WERI-Rb-1 (cell line): ENCODE measurements at regions not wholly inside any gene's neighbourhood (a gene's known extent, or its start where the extent isn't known, plus 50 kb on each side); places are given as distances from the start of the nearest gene placed in this dataset.

Experiments
- DNase-seq: peaks from one replicate; pipeline ENCODE4 v3.0.0-alpha.2; 2020
- H3K27ac ChIP-seq: fragments of 250-450 bp; sonication (Bioruptor Pico); 2 replicates; pipeline ENCODE4 v1.5.1; 2020; ENCODE audit warnings: mild to moderate bottlenecking, moderate library complexity
- H3K27me3 ChIP-seq: fragments of 250-450 bp; sonication (Bioruptor Pico); 2 replicates; pipeline ENCODE4 v1.5.1; 2021; ENCODE audit warnings: mild to moderate bottlenecking, low read depth, moderate library complexity; ENCODE audit not compliant: insufficient read depth, severe bottlenecking
- H3K36me3 ChIP-seq: fragments of 250-450 bp; sonication (Bioruptor Pico); 2 replicates; pipeline ENCODE4 v1.5.1; 2020; ENCODE audit warnings: mild to moderate bottlenecking, moderate library complexity
- H3K4me3 ChIP-seq: 2 replicates; pipeline ENCODE4 v1.5.1; 2011; ENCODE audit warnings: low read depth, mild to moderate bottlenecking, control low read depth, low read length
- H3K9me3 ChIP-seq: fragments of 250-450 bp; sonication (Bioruptor Pico); 2 replicates; pipeline ENCODE4 v1.5.1; 2021; ENCODE audit warnings: mild to moderate bottlenecking, moderate library complexity; ENCODE audit not compliant: severe bottlenecking
- CTCF ChIP-seq: IDR thresholded peaks from 2 replicates; pipeline ENCODE4 v1.5.1; 2011; ENCODE audit warnings: low read depth, mild to moderate bottlenecking, control low read depth, inconsistent platforms, low read length

GRCh38 chr4:184317234-184317918, 99.7 kb upstream of the ENPP6 start:
- no peaks in the 10 kb centered on the region for H3K27me3 ChIP-seq
- no peaks in the 10 kb centered on the region for H3K9me3 ChIP-seq
- H3K4me3 ChIP-seq = no peak overlapping the region
- H3K27ac ChIP-seq = no peak overlapping the region
- TF ChIP-seq CTCF = no peak
- DNase-seq = no peak
- H3K36me3 ChIP-seq = no peaks in the 10 kb centered on the region

- no peak for DNase-seq
- TF ChIP-seq CTCF = no peak
- no peaks in the 10 kb centered on the region for H3K9me3 ChIP-seq
- no peaks in the 10 kb centered on the region for H3K27me3 ChIP-seq
- H3K27ac ChIP-seq = no peak overlapping the region
- no peaks in the 10 kb centered on the region for H3K36me3 ChIP-seq
- H3K4me3 ChIP-seq = no peak overlapping the region
Observed at GRCh38 chr4:184316821-184317220, 99.1 kb upstream of the ENPP6 start.

GRCh38 chr4:184315675-184316359, 98.1 kb upstream of the ENPP6 start:
- no peaks in the 10 kb centered on the region for H3K27me3 ChIP-seq
- TF ChIP-seq CTCF = no peak
- no peaks in the 10 kb centered on the region for H3K9me3 ChIP-seq
- no peak for DNase-seq
- no peak overlapping the region for H3K27ac ChIP-seq
- no peaks in the 10 kb centered on the region for H3K36me3 ChIP-seq
- no peak overlapping the region for H3K4me3 ChIP-seq

- TF ChIP-seq CTCF = no peak
- Histone ChIP-seq H3K27ac (no peak overlapping the region), H3K27me3 (no peaks in the 10 kb centered on the region), H3K9me3 (no peaks in the 10 kb centered on the region), H3K36me3 (no peaks in the 10 kb centered on the region), H3K4me3 (no peak overlapping the region)
- no peak for DNase-seq
Observed at GRCh38 chr4:184313702-184314659, 96.3 kb upstream of the ENPP6 start.

- Histone ChIP-seq H3K9me3 (no peaks in the 10 kb centered on the region), H3K27ac (no peak overlapping the region), H3K4me3 (no peak overlapping the region), H3K36me3 (no peaks in the 10 kb centered on the region), H3K27me3 (no peaks in the 10 kb centered on the region)
- DNase-seq = no peak
- TF ChIP-seq CTCF = no peak
Observed at GRCh38 chr4:184313058-184313581, 95.4 kb upstream of the ENPP6 start.
